ENCODE measurements at regions not wholly inside any gene's neighbourhood (a gene's known extent, or its start where the extent isn't known, plus 50 kb on each side); places are given as distances from the start of the nearest gene placed in this dataset.

DNA sequence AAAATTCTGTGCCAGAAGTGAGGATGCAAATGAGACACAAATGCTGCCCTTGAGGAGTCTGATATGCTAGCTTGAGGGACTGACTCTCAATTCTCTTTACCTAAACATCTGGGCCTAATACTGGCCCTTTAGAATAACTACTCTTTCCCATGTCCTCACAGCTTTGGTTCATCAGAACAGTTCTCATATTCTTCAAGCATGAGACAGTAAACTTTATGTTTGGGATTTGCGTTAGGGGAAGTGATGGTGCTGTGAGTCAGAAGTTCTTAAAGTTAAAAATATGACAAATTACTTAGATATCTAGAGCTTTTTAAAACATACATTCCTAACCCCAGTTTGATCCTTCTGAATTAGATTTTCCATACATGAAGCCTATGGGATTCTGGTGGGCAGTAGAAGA lies 665.0 kb upstream of the RGMB start:
- 96% methylated on average over 1 of the region's 1 CpG; no CpG with 5 or more reads in 1 of the 2 experiments for WGBS, 2 experiments (ENCODE audit: extremely low coverage in 1 of 2, insufficient coverage in 1 of 2, insufficient read length in 1 of 2, insufficient replicate concordance in 2 of 2, low coverage in 1 of 2, low lambda C conversion rate in 2 of 2, missing lambda C conversion rate in 1 of 2)
- H2AK5ac ChIP-seq (ENCODE audit: low read depth, low read length), result no peak overlapping the region
- no peak overlapping the region for H3K56ac ChIP-seq (replicated peaks; ENCODE audit: insufficient read length, low read depth, low read length)
- FAIRE-seq, result no peak
- ChIA-PET POLR2A (ENCODE audit: partially characterized antibody) (no interaction called here), CTCF (ENCODE audit: partially characterized antibody) (interaction anchor here (0.5 to 1.8 kb wide), 3 partner anchors 11 to 24 kb away, joined by 3 to 4 read pairs (median 3); no protein-coding TSS in a partner anchor)
- H2BK15ac ChIP-seq (ENCODE audit: low read length), result no peak overlapping the region
- H3K27ac ChIP-seq (ENCODE audit: low read depth, low read length), result no peak overlapping the region
- H2BK120ac ChIP-seq (replicated peaks; ENCODE audit: low read depth, low read length), result no peak overlapping the region
- no peak overlapping the region for H3K4ac ChIP-seq (replicated peaks; ENCODE audit: insufficient read length, low read depth, low read length)
- H2AFZ ChIP-seq (ENCODE audit: low read length), result no peak overlapping the region
- TF ChIP-seq, protein P1, sequence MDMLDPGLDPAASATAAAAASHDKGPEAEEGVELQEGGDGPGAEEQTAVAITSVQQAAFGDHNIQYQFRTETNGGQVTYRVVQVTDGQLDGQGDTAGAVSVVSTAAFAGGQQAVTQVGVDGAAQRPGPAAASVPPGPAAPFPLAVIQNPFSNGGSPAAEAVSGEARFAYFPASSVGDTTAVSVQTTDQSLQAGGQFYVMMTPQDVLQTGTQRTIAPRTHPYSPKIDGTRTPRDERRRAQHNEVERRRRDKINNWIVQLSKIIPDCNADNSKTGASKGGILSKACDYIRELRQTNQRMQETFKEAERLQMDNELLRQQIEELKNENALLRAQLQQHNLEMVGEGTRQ (IDR thresholded peaks at IDR 0.05; ENCODE audit: low read length), result no peak
- no peak for TF ChIP-seq SP4 (IDR thresholded peaks at IDR 0.05; ENCODE audit: low read length)
- no peak for TF ChIP-seq NANOG (IDR thresholded peaks at IDR 0.05; ENCODE audit: insufficient read depth, low read depth, low read length, poor library complexity, severe bottlenecking)
- no peak overlapping the region for H3K23ac ChIP-seq (ENCODE audit: insufficient read length)
- H4K91ac ChIP-seq (replicated peaks; ENCODE audit: insufficient read length, low read length), result no peak overlapping the region
- H3K9me3 ChIP-seq (ENCODE audit: insufficient read depth in 2 of 2, low read depth in 1 of 2, low read length in 1 of 2), result peaks cover 6% of the 10 kb centered on the region in 2 experiments
- H4K8ac ChIP-seq (ENCODE audit: extremely low read depth, insufficient read depth, low read length), result no peak overlapping the region
- H3K23me2 ChIP-seq (ENCODE audit: low read depth, low read length), result no peaks in the 10 kb centered on the region
- no peaks in the 10 kb centered on the region for H3K79me2 ChIP-seq (ENCODE audit: control insufficient read depth in 1 of 2, insufficient read depth in 2 of 2, low read length in 2 of 2)
- H4K20me1 ChIP-seq (replicated peaks in 1 of 2; ENCODE audit: control insufficient read depth in 1 of 2, insufficient read depth in 2 of 2, low read length in 2 of 2), result no peaks in the 10 kb centered on the region
- no peaks in the 10 kb centered on the region for H3K27me3 ChIP-seq (replicated peaks in 1 of 4; ENCODE audit: control insufficient read depth in 3 of 4, extremely low read depth in 1 of 4, insufficient read depth in 3 of 4, low read length in 3 of 4)
- no peak overlapping the region for H3K4me3 ChIP-seq (ENCODE audit: extremely low read depth in 1 of 4, insufficient read depth in 2 of 4, low read depth in 3 of 4, low read length in 4 of 4)
- H3K9ac ChIP-seq (replicated peaks in 1 of 4; ENCODE audit: extremely low read depth in 1 of 4, low read depth in 3 of 4, low read length in 3 of 4), result no peak overlapping the region
- no peak overlapping the region for H2BK20ac ChIP-seq (ENCODE audit: low read length)
- no peak overlapping the region for H3K18ac ChIP-seq (ENCODE audit: extremely low read depth, low read length)
- H2BK5ac ChIP-seq (ENCODE audit: low read depth, low read length), result no peak overlapping the region
- H3K4me1 ChIP-seq (replicated peaks in 1 of 4; ENCODE audit: control insufficient read depth in 3 of 4, insufficient read depth in 4 of 4, low read length in 3 of 4), result no peaks in the 10 kb centered on the region
- no peaks in the 10 kb centered on the region for H3K79me1 ChIP-seq (ENCODE audit: low read depth, low read length)
- H3K36me3 ChIP-seq (ENCODE audit: control insufficient read depth in 2 of 4, insufficient read depth in 4 of 4, low read length in 3 of 4), result peaks cover 0 to 5% (median 0%) of the 10 kb centered on the region in 4 experiments; a peak in 1 of 8 replicates
- no peak for DNase-seq (ENCODE audit: low read depth in 1 of 2, low spot score in 2 of 2)
- no peak overlapping the region for H4K5ac ChIP-seq (ENCODE audit: insufficient read length, low read depth, low read length)
- H3K14ac ChIP-seq (ENCODE audit: insufficient read length), result no peak overlapping the region
- H3K4me2 ChIP-seq (ENCODE audit: insufficient read depth in 1 of 2, low read depth in 2 of 2, low read length in 2 of 2), result no peak overlapping the region
- no peak overlapping the region for H2BK12ac ChIP-seq (ENCODE audit: low read depth, low read length)

Measured in H1 (cell line).